Common myeloid progenitor, CD34-positive (primary cell): ENCODE measurements at regions not wholly inside any gene's neighbourhood (a gene's known extent, or its start where the extent isn't known, plus 50 kb on each side); places are given as distances from the start of the nearest gene placed in this dataset.
A peak's percentile ranks its signal among the peaks of the same experiment; 100 is the strongest.

Source experiments
- CTCF ChIA-PET: fragments of 350-600 bp; sonication (Branson Sonifier 250); formaldehyde crosslinking; loops from one replicate; lab custom pipeline; 2021; ENCODE audit warnings: antibody characterized with exemption; lab: Charles Lee
- POLR2A ChIA-PET: fragments of 350-600 bp; sonication (Branson Sonifier 250); formaldehyde crosslinking; loops from one replicate; lab custom pipeline; 2021; ENCODE audit warnings: antibody characterized with exemption; lab: Charles Lee
- DNase-seq, 3 donors: peaks; one replicate each; pipeline versions ENCODE4 v3.0.0 to v3.0.0-alpha.2; 2013
- H3K27ac ChIP-seq, 2 experiments: 1 replicate in 1 of 2; 2 replicates in 1 of 2; pipeline ENCODE4 v1.7.0; 2013; ENCODE audit warnings: inconsistent platforms in 2 of 2, low read length in 2 of 2, mild to moderate bottlenecking in 2 of 2, low read depth in 1 of 2, moderate library complexity in 1 of 2; ENCODE audit not compliant: severe bottlenecking in 2 of 2, insufficient read depth in 1 of 2, poor library complexity in 1 of 2
- H3K27me3 ChIP-seq, 5 experiments: replicated peaks in 2 of 5; 1 replicate in 3 of 5; 2 replicates in 2 of 5; pipeline versions ENCODE4 v1.6.1 to v1.7.0; 2013; ENCODE audit warnings: low read length in 4 of 5, mild to moderate bottlenecking in 2 of 5, moderate library complexity in 2 of 5, inconsistent platforms in 1 of 5; ENCODE audit not compliant: insufficient read depth in 5 of 5, control insufficient read depth in 4 of 5
- H3K36me3 ChIP-seq, 4 experiments: 1 replicate in 2 of 4; 2 replicates in 2 of 4; pipeline versions ENCODE4 v1.6.1 to v1.7.0; 2013; ENCODE audit warnings: low read length in 3 of 4, control low read depth in 1 of 4, mild to moderate bottlenecking in 1 of 4; ENCODE audit not compliant: control insufficient read depth in 4 of 4, insufficient read depth in 4 of 4
- H3K4me1 ChIP-seq, 4 experiments: 1 replicate in 3 of 4; 2 replicates in 1 of 4; pipeline versions ENCODE4 v1.6.1 to v1.7.1; 2013; ENCODE audit warnings: low read length in 3 of 4, mild to moderate bottlenecking in 3 of 4, control low read depth in 1 of 4, inconsistent platforms in 1 of 4, moderate library complexity in 1 of 4; ENCODE audit not compliant: control insufficient read depth in 4 of 4, insufficient read depth in 4 of 4; ENCODE audit errors: control extremely low read depth in 1 of 4
- H3K4me3 ChIP-seq, 7 experiments: 1 replicate in 4 of 7; 2 replicates in 3 of 7; pipeline versions ENCODE4 v1.5.1 to v1.7.0; 2013; ENCODE audit warnings: mild to moderate bottlenecking in 7 of 7, low read length in 6 of 7, moderate library complexity in 6 of 7, inconsistent platforms in 2 of 7, low read depth in 2 of 7, control low read depth in 1 of 7; ENCODE audit not compliant: insufficient read depth in 4 of 7, control insufficient read depth in 1 of 7; ENCODE audit errors: extremely low read depth in 1 of 7
- H3K9me3 ChIP-seq, 5 experiments: 1 replicate in 4 of 5; 2 replicates in 1 of 5; pipeline versions ENCODE4 v1.6.1 to v1.7.1; 2013; ENCODE audit warnings: low read length in 4 of 5, mild to moderate bottlenecking in 2 of 5, inconsistent platforms in 1 of 5, low read depth in 1 of 5, moderate library complexity in 1 of 5; ENCODE audit not compliant: control insufficient read depth in 4 of 5, insufficient read depth in 2 of 5; ENCODE audit errors: control extremely low read depth in 1 of 5
- WGBS: methylation state at CpG from one replicate; pipeline ENCODE4 v1.1.5; 2013; ENCODE audit not compliant: insufficient coverage; 5-methylcytosine and 5-hydroxymethylcytosine counted together

GRCh38 chr20:20869161-20869775 lies 156.8 kb upstream of the RALGAPA2 start:
- ChIA-PET CTCF (interaction anchor here (1.6 kb wide), 1 partner anchor 9 kb away, joined by 6 read pairs; no protein-coding TSS in a partner anchor), POLR2A (no interaction called here)
- Histone ChIP-seq H3K27ac (no peak overlapping the region), H3K9me3 (peaks cover 0 to 2% (median 0%) of the 10 kb centered on the region in 5 experiments), H3K27me3 (peaks cover 0 to 28% (median 10%) of the 10 kb centered on the region in 5 experiments), H3K36me3 (no peaks in the 10 kb centered on the region), H3K4me1 (no peaks in the 10 kb centered on the region), H3K4me3 (no peak overlapping the region)
- WGBS: 100% methylated on average over 4 of the region's 5 CpGs
- DNase-seq: no peak

GRCh38 chr20:20864351-20865096 lies 152.1 kb upstream of the RALGAPA2 start:
- peaks cover 0 to 21% (median 4%) of the 10 kb centered on the region in 5 experiments for H3K27me3 ChIP-seq
- H3K4me3 ChIP-seq: no peak overlapping the region
- no peak for DNase-seq
- ChIA-PET CTCF (interaction anchor here (0.9 to 2.1 kb wide), 3 partner anchors 13 to 28 kb away, joined by 4 to 8 read pairs (median 6); no protein-coding TSS in a partner anchor), POLR2A (no interaction called here)
- no peak overlapping the region for H3K27ac ChIP-seq
- WGBS: 90% methylated on average over 3 of the region's 3 CpGs
- H3K36me3 ChIP-seq: no peaks in the 10 kb centered on the region
- peaks cover 0 to 2% (median 0%) of the 10 kb centered on the region in 4 experiments for H3K4me1 ChIP-seq
- no peaks in the 10 kb centered on the region for H3K9me3 ChIP-seq

GRCh38 chr20:20860078-20860806 lies 147.8 kb upstream of the RALGAPA2 start:
- no peaks in the 10 kb centered on the region for H3K9me3 ChIP-seq
- DNase-seq: peak; percentile 84 to 91 (median 89)
- H3K27ac ChIP-seq: no peak overlapping the region
- H3K4me1 ChIP-seq: peaks cover 0 to 14% (median 7%) of the 10 kb centered on the region in 4 experiments
- peaks cover 0 to 9% (median 4%) of the 10 kb centered on the region in 5 experiments for H3K27me3 ChIP-seq
- ChIA-PET CTCF (interaction anchor here (0.6 to 4.3 kb wide), 17 partner anchors 9 to 755 kb away, joined by 3 to 32 read pairs (median 3); no protein-coding TSS in a partner anchor), POLR2A (no interaction called here)
- WGBS: 20% methylated on average over 6 of the region's 8 CpGs
- H3K4me3 ChIP-seq: no peak overlapping the region
- no peaks in the 10 kb centered on the region for H3K36me3 ChIP-seq

GRCh38 chr20:20859510-20859909 lies 147.1 kb upstream of the RALGAPA2 start:
- no peak overlapping the region for H3K27ac ChIP-seq

GRCh38 chr20:20856956-20857355 lies 144.5 kb upstream of the RALGAPA2 start:
- CTCF ChIA-PET: no interaction called here
- WGBS: no CpG with 5 or more reads among the region's 2 CpGs

More at GRCh38 chr20:20859510-20859909, 147.1 kb upstream of the RALGAPA2 start:
- no peaks in the 10 kb centered on the region for H3K36me3 ChIP-seq
- no peak overlapping the region for H3K4me3 ChIP-seq
- 88% methylated on average over 5 of the region's 7 CpGs for WGBS
- no peaks in the 10 kb centered on the region for H3K9me3 ChIP-seq
- CTCF ChIA-PET: interaction anchor here (0.6 to 4.3 kb wide), 15 partner anchors 9 to 755 kb away, joined by 3 to 32 read pairs (median 4); no protein-coding TSS in a partner anchor
- POLR2A ChIA-PET: no interaction called here
- H3K27me3 ChIP-seq: peaks cover 0 to 9% (median 4%) of the 10 kb centered on the region in 5 experiments
- peaks cover 0 to 14% (median 7%) of the 10 kb centered on the region in 4 experiments for H3K4me1 ChIP-seq
- DNase-seq: no peak

GRCh38 chr20:20856306-20856705 lies 143.9 kb upstream of the RALGAPA2 start:
- Histone ChIP-seq H3K9me3 (no peaks in the 10 kb centered on the region), H3K4me3 (peak overlapping the region in 2 of 7 experiments; percentile 0 to 34), H3K27ac (no peak overlapping the region), H3K27me3 (peaks cover 0 to 8% (median 4%) of the 10 kb centered on the region in 5 experiments), H3K4me1 (peaks cover 0 to 14% (median 7%) of the 10 kb centered on the region in 4 experiments), H3K36me3 (no peaks in the 10 kb centered on the region)
- peak; percentile 38 to 72 (median 64) for DNase-seq
- WGBS: 31% methylated on average over 5 of the region's 7 CpGs
- ChIA-PET POLR2A (interaction anchor here (0.6 kb wide), 1 partner anchor 9 kb away, joined by 3 read pairs; no protein-coding TSS in a partner anchor), CTCF (no interaction called here)

More at GRCh38 chr20:20856956-20857355, 144.5 kb upstream of the RALGAPA2 start:
- Histone ChIP-seq H3K4me1 (peaks cover 0 to 14% (median 7%) of the 10 kb centered on the region in 4 experiments), H3K27me3 (peaks cover 0 to 9% (median 4%) of the 10 kb centered on the region in 5 experiments), H3K27ac (no peak overlapping the region), H3K9me3 (no peaks in the 10 kb centered on the region), H3K36me3 (no peaks in the 10 kb centered on the region), H3K4me3 (no peak overlapping the region)
- POLR2A ChIA-PET: no interaction called here
- DNase-seq: peak in 2 of 3 donors; percentile 6 to 15
